ENCODE measurements at regions not wholly inside any gene's neighbourhood (a gene's known extent, or its start where the extent isn't known, plus 50 kb on each side); places are given as distances from the start of the nearest gene placed in this dataset.

DNA sequence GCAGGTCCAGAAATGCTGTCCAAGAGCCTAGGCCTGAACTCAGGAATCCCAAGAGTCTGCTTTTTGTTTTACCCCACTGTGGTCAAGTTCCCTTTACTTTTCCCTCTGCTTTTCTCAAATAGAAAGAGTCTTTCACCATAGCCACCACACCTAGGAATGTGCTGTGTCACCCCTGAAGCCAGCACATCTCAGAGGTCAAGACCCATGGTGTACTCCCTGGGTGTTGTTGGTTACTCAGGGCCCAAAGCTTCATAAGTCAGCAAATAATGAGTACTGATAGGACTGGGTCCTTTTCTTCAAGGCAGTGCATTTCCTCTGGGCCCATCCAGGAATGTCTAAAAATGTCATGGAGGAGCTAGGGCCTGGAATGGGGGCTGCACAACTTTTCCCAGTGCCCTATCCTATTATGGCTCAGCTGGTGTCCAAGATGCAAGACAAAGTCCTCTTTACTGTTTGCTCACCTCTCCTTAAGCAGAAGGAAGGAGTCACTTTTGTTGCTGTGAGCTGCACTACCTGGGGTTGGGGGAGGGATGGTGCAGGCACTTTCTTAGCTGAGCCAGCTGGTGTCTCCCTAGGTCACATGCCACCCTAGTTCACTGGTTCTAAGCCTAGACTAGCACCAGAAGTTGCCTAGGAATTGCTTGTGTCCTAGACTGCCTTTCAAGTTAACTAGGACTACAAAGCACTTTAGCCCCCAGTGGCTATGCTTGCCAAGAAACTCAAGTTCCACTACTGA, 62.4 kb upstream of the RXFP1 start:
- Histone ChIP-seq H3K79me2 (ENCODE audit: insufficient read depth, low read length) (no peaks in the 10 kb centered on the region), H3K27me3 (ENCODE audit: insufficient read depth, low read length) (no peaks in the 10 kb centered on the region), H2BK120ac (ENCODE audit: low read depth, low read length, poor library complexity, severe bottlenecking) (no peak overlapping the region), H3K27ac (ENCODE audit: insufficient read length, low read depth, low read length) (no peak overlapping the region), H3K18ac (ENCODE audit: insufficient read length, low read depth, low read length) (no peak overlapping the region), H4K20me1 (ENCODE audit: control insufficient read depth, insufficient read depth, insufficient read length) (no peaks in the 10 kb centered on the region), H2BK12ac (ENCODE audit: insufficient read length, low read depth, low read length) (no peak overlapping the region), H3T11ph (ENCODE audit: low read length) (no peak overlapping the region), H2BK20ac (ENCODE audit: low read depth, low read length, poor library complexity, severe bottlenecking) (no peak overlapping the region), H3K9ac (ENCODE audit: extremely low read depth, insufficient read length, low read length) (no peak overlapping the region), H4K8ac (replicated peaks; ENCODE audit: insufficient read length, low read depth, low read length) (no peak overlapping the region), H4K5ac (ENCODE audit: insufficient read length, low read depth, low read length) (no peak overlapping the region), H2BK5ac (ENCODE audit: insufficient read length, low read length) (no peak overlapping the region), H4K91ac (ENCODE audit: insufficient read length, low read depth, low read length) (no peak overlapping the region), H3K9me3 (ENCODE audit: control insufficient read depth, low read depth, low read length) (no peaks in the 10 kb centered on the region), H3K4me1 (ENCODE audit: insufficient read depth, low read length) (no peaks in the 10 kb centered on the region), H3K4ac (ENCODE audit: low read depth, low read length) (no peak overlapping the region), H3K56ac (ENCODE audit: insufficient read length, low read depth, low read length) (no peak overlapping the region), H2BK15ac (ENCODE audit: low read depth, low read length) (no peak overlapping the region), H2AFZ (ENCODE audit: low read length) (no peak overlapping the region), H3K4me2 (ENCODE audit: insufficient read depth, insufficient read length, low read length) (no peak overlapping the region), H3K23me2 (ENCODE audit: insufficient read length, low read depth, low read length, poor library complexity, severe bottlenecking) (no peaks in the 10 kb centered on the region), H3K23ac (ENCODE audit: insufficient read length, low read depth, low read length) (no peak overlapping the region), H3K14ac (ENCODE audit: insufficient read depth, low read length) (no peak overlapping the region), H2AK5ac (ENCODE audit: insufficient read length, low read length) (no peak overlapping the region), H3K79me1 (ENCODE audit: insufficient read depth, low read depth, low read length, poor library complexity, severe bottlenecking) (no peaks in the 10 kb centered on the region)
- H3K36me3 Mint-ChIP-seq (ENCODE audit: insufficient read depth in 1 of 3, low read depth in 3 of 3) = no peaks in the 10 kb centered on the region
- no peaks in the 10 kb centered on the region; a peak in 1 of 4 replicates for H3K4me1 Mint-ChIP-seq
- no peak overlapping the region for H3K4me3 Mint-ChIP-seq
- H3K27me3 Mint-ChIP-seq (ENCODE audit: low read depth) = no peaks in the 10 kb centered on the region
- TF ChIP-seq, protein P1, sequence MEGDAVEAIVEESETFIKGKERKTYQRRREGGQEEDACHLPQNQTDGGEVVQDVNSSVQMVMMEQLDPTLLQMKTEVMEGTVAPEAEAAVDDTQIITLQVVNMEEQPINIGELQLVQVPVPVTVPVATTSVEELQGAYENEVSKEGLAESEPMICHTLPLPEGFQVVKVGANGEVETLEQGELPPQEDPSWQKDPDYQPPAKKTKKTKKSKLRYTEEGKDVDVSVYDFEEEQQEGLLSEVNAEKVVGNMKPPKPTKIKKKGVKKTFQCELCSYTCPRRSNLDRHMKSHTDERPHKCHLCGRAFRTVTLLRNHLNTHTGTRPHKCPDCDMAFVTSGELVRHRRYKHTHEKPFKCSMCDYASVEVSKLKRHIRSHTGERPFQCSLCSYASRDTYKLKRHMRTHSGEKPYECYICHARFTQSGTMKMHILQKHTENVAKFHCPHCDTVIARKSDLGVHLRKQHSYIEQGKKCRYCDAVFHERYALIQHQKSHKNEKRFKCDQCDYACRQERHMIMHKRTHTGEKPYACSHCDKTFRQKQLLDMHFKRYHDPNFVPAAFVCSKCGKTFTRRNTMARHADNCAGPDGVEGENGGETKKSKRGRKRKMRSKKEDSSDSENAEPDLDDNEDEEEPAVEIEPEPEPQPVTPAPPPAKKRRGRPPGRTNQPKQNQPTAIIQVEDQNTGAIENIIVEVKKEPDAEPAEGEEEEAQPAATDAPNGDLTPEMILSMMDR (conservative IDR thresholded peaks at IDR 0.05) = no peak
- H3K9me3 Mint-ChIP-seq = peaks cover 0 to 5% of the 10 kb centered on the region in 2 experiments; a peak in 1 of 5 replicates
- DNase-seq = peak; percentile 36
- H3K27ac Mint-ChIP-seq = peak overlapping the region in 1 of 3 experiments; percentile 45; a peak in 1 of 7 replicates

Measured in H9 (cell line).